ENCODE measurements at regions not wholly inside any gene's neighbourhood (a gene's known extent, or its start where the extent isn't known, plus 50 kb on each side); places are given as distances from the start of the nearest gene placed in this dataset.
A peak's percentile ranks its signal among the peaks of the same experiment; 100 is the strongest.

DNA sequence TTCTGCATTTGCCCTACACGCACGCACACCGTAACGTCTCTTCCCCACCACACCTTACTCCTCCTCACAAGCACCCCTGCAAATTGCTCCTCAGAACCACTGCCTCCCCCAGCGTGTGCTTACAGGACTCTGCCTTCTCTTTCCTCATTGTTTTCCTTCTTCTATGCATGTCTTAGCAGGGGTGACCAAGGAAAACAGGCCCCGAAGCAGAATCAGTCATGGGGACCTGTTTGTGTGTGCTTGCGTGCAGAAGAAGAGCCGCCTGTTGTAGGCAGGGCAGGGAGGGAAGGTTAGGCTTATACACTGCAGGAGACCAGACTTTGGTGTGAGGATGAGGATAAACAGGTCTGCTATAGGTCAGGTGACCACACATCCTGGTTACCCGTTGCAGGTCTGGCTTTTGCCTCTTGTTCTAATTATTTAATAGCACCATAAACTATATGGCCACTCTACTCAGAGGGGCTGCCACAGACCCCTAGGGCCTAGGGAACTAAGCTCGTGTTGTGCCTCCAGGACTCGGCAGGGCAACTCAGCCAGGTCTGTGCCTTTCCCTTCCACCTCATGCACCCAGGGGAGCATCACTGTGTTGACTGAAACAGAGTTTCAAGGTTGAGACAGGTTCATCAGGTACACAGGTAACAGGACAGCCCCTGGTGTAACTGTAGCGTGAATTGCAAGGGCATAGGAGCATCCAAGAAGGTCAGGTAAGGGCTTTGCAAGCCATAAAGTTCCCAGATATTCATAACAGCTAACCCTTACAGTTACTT is 60.8 kb upstream of the EPS8L3 start (continued):
- TF ChIP-seq, protein P1, sequence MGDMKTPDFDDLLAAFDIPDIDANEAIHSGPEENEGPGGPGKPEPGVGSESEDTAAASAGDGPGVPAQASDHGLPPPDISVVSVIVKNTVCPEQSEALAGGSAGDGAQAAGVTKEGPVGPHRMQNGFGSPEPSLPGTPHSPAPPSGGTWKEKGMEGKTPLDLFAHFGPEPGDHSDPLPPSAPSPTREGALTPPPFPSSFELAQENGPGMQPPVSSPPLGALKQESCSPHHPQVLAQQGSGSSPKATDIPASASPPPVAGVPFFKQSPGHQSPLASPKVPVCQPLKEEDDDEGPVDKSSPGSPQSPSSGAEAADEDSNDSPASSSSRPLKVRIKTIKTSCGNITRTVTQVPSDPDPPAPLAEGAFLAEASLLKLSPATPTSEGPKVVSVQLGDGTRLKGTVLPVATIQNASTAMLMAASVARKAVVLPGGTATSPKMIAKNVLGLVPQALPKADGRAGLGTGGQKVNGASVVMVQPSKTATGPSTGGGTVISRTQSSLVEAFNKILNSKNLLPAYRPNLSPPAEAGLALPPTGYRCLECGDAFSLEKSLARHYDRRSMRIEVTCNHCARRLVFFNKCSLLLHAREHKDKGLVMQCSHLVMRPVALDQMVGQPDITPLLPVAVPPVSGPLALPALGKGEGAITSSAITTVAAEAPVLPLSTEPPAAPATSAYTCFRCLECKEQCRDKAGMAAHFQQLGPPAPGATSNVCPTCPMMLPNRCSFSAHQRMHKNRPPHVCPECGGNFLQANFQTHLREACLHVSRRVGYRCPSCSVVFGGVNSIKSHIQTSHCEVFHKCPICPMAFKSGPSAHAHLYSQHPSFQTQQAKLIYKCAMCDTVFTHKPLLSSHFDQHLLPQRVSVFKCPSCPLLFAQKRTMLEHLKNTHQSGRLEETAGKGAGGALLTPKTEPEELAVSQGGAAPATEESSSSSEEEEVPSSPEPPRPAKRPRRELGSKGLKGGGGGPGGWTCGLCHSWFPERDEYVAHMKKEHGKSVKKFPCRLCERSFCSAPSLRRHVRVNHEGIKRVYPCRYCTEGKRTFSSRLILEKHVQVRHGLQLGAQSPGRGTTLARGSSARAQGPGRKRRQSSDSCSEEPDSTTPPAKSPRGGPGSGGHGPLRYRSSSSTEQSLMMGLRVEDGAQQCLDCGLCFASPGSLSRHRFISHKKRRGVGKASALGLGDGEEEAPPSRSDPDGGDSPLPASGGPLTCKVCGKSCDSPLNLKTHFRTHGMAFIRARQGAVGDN (CRISPR knock-in tag; IDR thresholded peaks at IDR 0.05) = no peak
- TF ChIP-seq ZHX1 (CRISPR knock-in tag; IDR thresholded peaks at IDR 0.05; ENCODE audit: low read depth) = no peak
- TF ChIP-seq GLMP (CRISPR knock-in tag; IDR thresholded peaks at IDR 0.05; ENCODE audit: borderline replicate concordance) = no peak
- no peak for TF ChIP-seq MAZ (IDR thresholded peaks at IDR 0.05; ENCODE audit: borderline replicate concordance, low read depth, low read length)
- TF ChIP-seq MAZ (CRISPR knock-in tag; IDR thresholded peaks at IDR 0.05; ENCODE audit: low read depth) = 0 out of 2 replicates have a peak, but pooled peaks have one; percentile 21
- TF ChIP-seq ZNF615 (CRISPR knock-in tag; IDR thresholded peaks at IDR 0.05; ENCODE audit: borderline replicate concordance) = 0 out of 2 replicates have a peak, but pooled peaks have one; percentile 43
- no peak for TF ChIP-seq MATR3 (CRISPR knock-in tag; IDR thresholded peaks at IDR 0.05)
- no peak for TF ChIP-seq ZNF891 (CRISPR knock-in tag; IDR thresholded peaks at IDR 0.05)
- no peak for TF ChIP-seq ZNF567 (CRISPR knock-in tag; IDR thresholded peaks at IDR 0.05; ENCODE audit: borderline replicate concordance)
- no peak for TF ChIP-seq ZBTB7A (CRISPR knock-in tag; IDR thresholded peaks at IDR 0.05)
- TF ChIP-seq ZFP37 (CRISPR knock-in tag; IDR thresholded peaks at IDR 0.05; ENCODE audit: borderline replicate concordance) = no peak
- TF ChIP-seq ZNF770 (CRISPR knock-in tag; IDR thresholded peaks at IDR 0.05) = peak; percentile 50; the same call in 1 of the 2 replicates
- TF ChIP-seq ZNF629 (CRISPR knock-in tag; conservative IDR thresholded peaks at IDR 0.05) = no peak
- TF ChIP-seq NFKB2 (CRISPR knock-in tag; IDR thresholded peaks at IDR 0.05; ENCODE audit: borderline replicate concordance) = no peak
- TF ChIP-seq ZNF749 (CRISPR knock-in tag; IDR thresholded peaks at IDR 0.05; ENCODE audit: borderline replicate concordance) = no peak
- TF ChIP-seq NONO (IDR thresholded peaks at IDR 0.05) = no peak
- 0 out of 2 replicates have a peak, but pooled peaks have one; percentile 12 for TF ChIP-seq NONO (CRISPR knock-in tag; conservative IDR thresholded peaks at IDR 0.05)
- TF ChIP-seq ZC3H4 (CRISPR knock-in tag; IDR thresholded peaks at IDR 0.05; ENCODE audit: borderline replicate concordance) = no peak
